ENCODE measurements at regions not wholly inside any gene's neighbourhood (a gene's known extent, or its start where the extent isn't known, plus 50 kb on each side); places are given as distances from the start of the nearest gene placed in this dataset.

GRCh38 chr10:108819302-108819701 is 1104.0 kb downstream of the XPNPEP1 start:
- no peak overlapping the region for H3K4me3 ChIP-seq (ENCODE audit: low read length)
- TF ChIP-seq ZNF274 (IDR thresholded peaks at IDR 0.05; ENCODE audit: low read depth, low read length) = no peak

GRCh38 chr10:108817584-108817983 is 1105.7 kb downstream of the XPNPEP1 start:
- no peak for TF ChIP-seq ZNF274 (IDR thresholded peaks at IDR 0.05; ENCODE audit: low read depth, low read length)
- H3K4me3 ChIP-seq (ENCODE audit: low read length) = no peak overlapping the region

GRCh38 chr10:108817135-108817534 is 1106.2 kb downstream of the XPNPEP1 start:
- TF ChIP-seq ZNF274 (IDR thresholded peaks at IDR 0.05; ENCODE audit: low read depth, low read length) = no peak
- H3K4me3 ChIP-seq (ENCODE audit: low read length) = no peak overlapping the region

GRCh38 chr10:108812906-108813305 is 1110.4 kb downstream of the XPNPEP1 start:
- TF ChIP-seq ZNF274 (IDR thresholded peaks at IDR 0.05; ENCODE audit: low read depth, low read length) = no peak
- H3K4me3 ChIP-seq (ENCODE audit: low read length) = no peak overlapping the region

GRCh38 chr10:108812296-108812695 is 1111.0 kb downstream of the XPNPEP1 start:
- H3K4me3 ChIP-seq (ENCODE audit: low read length) = no peak overlapping the region
- TF ChIP-seq ZNF274 (IDR thresholded peaks at IDR 0.05; ENCODE audit: low read depth, low read length) = no peak

- TF ChIP-seq ZNF274 (IDR thresholded peaks at IDR 0.05; ENCODE audit: low read depth, low read length) = no peak
These were observed 1115.1 kb downstream of the XPNPEP1 start for GRCh38 chr10:108808228-108808627.

GRCh38 chr10:108801775-108802517 is 1121.4 kb downstream of the XPNPEP1 start:
- no peak overlapping the region for H3K4me3 ChIP-seq (ENCODE audit: low read length)
- no peak for TF ChIP-seq ZNF274 (IDR thresholded peaks at IDR 0.05; ENCODE audit: low read depth, low read length)

More at GRCh38 chr10:108808228-108808627, 1115.1 kb downstream of the XPNPEP1 start:
- no peak overlapping the region for H3K4me3 ChIP-seq (ENCODE audit: low read length)

GRCh38 chr10:108801220-108801619 is 1122.1 kb downstream of the XPNPEP1 start:
- H3K4me3 ChIP-seq (ENCODE audit: low read length) = no peak overlapping the region
- TF ChIP-seq ZNF274 (IDR thresholded peaks at IDR 0.05; ENCODE audit: low read depth, low read length) = no peak

GRCh38 chr10:108797573-108797972 is 1125.7 kb downstream of the XPNPEP1 start:
- TF ChIP-seq ZNF274 (IDR thresholded peaks at IDR 0.05; ENCODE audit: low read depth, low read length) = no peak
- H3K4me3 ChIP-seq (ENCODE audit: low read length) = no peak overlapping the region

- H3K4me3 ChIP-seq (ENCODE audit: low read length) = no peak overlapping the region
- TF ChIP-seq ZNF274 (IDR thresholded peaks at IDR 0.05; ENCODE audit: low read depth, low read length) = no peak
These were observed 1131.4 kb downstream of the XPNPEP1 start for GRCh38 chr10:108791794-108792474.

GRCh38 chr10:108791030-108791429 is 1132.3 kb downstream of the XPNPEP1 start:
- TF ChIP-seq ZNF274 (IDR thresholded peaks at IDR 0.05; ENCODE audit: low read depth, low read length) = no peak
- H3K4me3 ChIP-seq (ENCODE audit: low read length) = no peak overlapping the region

GRCh38 chr10:108789919-108790318 is 1133.4 kb downstream of the XPNPEP1 start:
- no peak overlapping the region for H3K4me3 ChIP-seq (ENCODE audit: low read length)
- TF ChIP-seq ZNF274 (IDR thresholded peaks at IDR 0.05; ENCODE audit: low read depth, low read length) = no peak

GRCh38 chr10:108789336-108789735 is 1134.0 kb downstream of the XPNPEP1 start:
- H3K4me3 ChIP-seq (ENCODE audit: low read length) = no peak overlapping the region
- no peak for TF ChIP-seq ZNF274 (IDR thresholded peaks at IDR 0.05; ENCODE audit: low read depth, low read length)

- TF ChIP-seq ZNF274 (IDR thresholded peaks at IDR 0.05; ENCODE audit: low read depth, low read length) = no peak
These were observed 1134.4 kb downstream of the XPNPEP1 start for GRCh38 chr10:108788891-108789290.

GRCh38 chr10:108787932-108788331 is 1135.4 kb downstream of the XPNPEP1 start:
- H3K4me3 ChIP-seq (ENCODE audit: low read length) = no peak overlapping the region
- no peak for TF ChIP-seq ZNF274 (IDR thresholded peaks at IDR 0.05; ENCODE audit: low read depth, low read length)

More at GRCh38 chr10:108788891-108789290, 1134.4 kb downstream of the XPNPEP1 start:
- H3K4me3 ChIP-seq (ENCODE audit: low read length) = no peak overlapping the region

Measured in GM08714 (cell line).